BJ (cell line): ENCODE measurements at regions not wholly inside any gene's neighbourhood (a gene's known extent, or its start where the extent isn't known, plus 50 kb on each side); places are given as distances from the start of the nearest gene placed in this dataset.
"Not testable (repeated sequence)": the region's sequence is repeated elsewhere in the genome, so short reads cannot be mapped to it uniquely, and the experiment has no call there.

Source experiments
- CTCF ChIA-PET: fragments of 350-600 bp; formaldehyde crosslinking; extraction: SDS; loops from one replicate; lab custom pipeline; 2021; ENCODE audit warnings: antibody characterized with exemption, inconsistent platforms; lab: Yijun Ruan, JAX
- POLR2A ChIA-PET: fragments of 300-600 bp; sonication (Branson Sonifier 250); formaldehyde crosslinking; extraction: SDS; loops from one replicate; lab custom pipeline; 2021; ENCODE audit warnings: antibody characterized with exemption; lab: Charles Lee
- DNase-seq: peaks from one replicate; pipeline ENCODE4 v3.0.0-alpha.2; 2011; ENCODE audit warnings: low read depth
- H3K27me3 ChIP-seq: 2 replicates; pipeline ENCODE4 v1.6.0; 2011; ENCODE audit warnings: low read length; ENCODE audit not compliant: control insufficient read depth, insufficient read depth
- H3K36me3 ChIP-seq: 2 replicates; pipeline ENCODE4 v1.5.1; 2011; ENCODE audit warnings: low read length; ENCODE audit not compliant: control insufficient read depth, insufficient read depth
- H3K4me3 ChIP-seq: 2 replicates; pipeline ENCODE4 v1.5.1; 2011; ENCODE audit warnings: low read depth, mild to moderate bottlenecking, control low read depth, low read length
- TF ChIP-seq, protein P1 (sequence below): IDR thresholded peaks from 2 replicates; pipeline ENCODE4 v1.5.1; 2011; ENCODE audit warnings: low read depth, mild to moderate bottlenecking, control low read depth, inconsistent platforms, low read length, moderate library complexity; ENCODE audit not compliant: insufficient read depth

DNA sequence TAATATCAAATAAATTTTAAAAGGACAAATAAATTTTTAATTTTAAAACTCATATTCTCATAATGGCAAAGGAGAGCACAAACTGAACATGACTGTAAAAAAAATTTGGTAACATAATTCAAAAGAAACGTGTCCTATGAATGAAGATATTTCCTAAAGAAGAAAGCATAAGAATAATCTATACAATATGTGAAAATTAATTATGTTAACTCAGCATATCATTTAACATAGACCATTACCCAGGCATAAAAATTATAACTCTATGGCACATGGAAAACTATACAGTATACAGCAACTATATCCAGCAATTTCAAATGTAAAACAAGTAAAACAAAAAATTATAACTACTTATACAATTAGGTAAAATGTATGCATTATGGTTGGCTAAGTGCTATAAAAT lies 288.1 kb downstream of the SUCLG1 start:
- H3K36me3 ChIP-seq: no peaks in the 10 kb centered on the region
- TF ChIP-seq, protein P1, sequence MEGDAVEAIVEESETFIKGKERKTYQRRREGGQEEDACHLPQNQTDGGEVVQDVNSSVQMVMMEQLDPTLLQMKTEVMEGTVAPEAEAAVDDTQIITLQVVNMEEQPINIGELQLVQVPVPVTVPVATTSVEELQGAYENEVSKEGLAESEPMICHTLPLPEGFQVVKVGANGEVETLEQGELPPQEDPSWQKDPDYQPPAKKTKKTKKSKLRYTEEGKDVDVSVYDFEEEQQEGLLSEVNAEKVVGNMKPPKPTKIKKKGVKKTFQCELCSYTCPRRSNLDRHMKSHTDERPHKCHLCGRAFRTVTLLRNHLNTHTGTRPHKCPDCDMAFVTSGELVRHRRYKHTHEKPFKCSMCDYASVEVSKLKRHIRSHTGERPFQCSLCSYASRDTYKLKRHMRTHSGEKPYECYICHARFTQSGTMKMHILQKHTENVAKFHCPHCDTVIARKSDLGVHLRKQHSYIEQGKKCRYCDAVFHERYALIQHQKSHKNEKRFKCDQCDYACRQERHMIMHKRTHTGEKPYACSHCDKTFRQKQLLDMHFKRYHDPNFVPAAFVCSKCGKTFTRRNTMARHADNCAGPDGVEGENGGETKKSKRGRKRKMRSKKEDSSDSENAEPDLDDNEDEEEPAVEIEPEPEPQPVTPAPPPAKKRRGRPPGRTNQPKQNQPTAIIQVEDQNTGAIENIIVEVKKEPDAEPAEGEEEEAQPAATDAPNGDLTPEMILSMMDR: no peak
- CTCF ChIA-PET: no interaction called here
- H3K27me3 ChIP-seq: no peaks in the 10 kb centered on the region
- H3K4me3 ChIP-seq: no peak overlapping the region
- POLR2A ChIA-PET: no interaction called here
- DNase-seq: no peak

- no peak overlapping the region for H3K4me3 ChIP-seq
- no peaks in the 10 kb centered on the region for H3K36me3 ChIP-seq
- CTCF ChIA-PET: no interaction called here
- no peaks in the 10 kb centered on the region for H3K27me3 ChIP-seq
- TF ChIP-seq, protein P1: no peak
- POLR2A ChIA-PET: interaction anchor here (0.6 kb wide), 1 partner anchor 20 kb away, joined by 14 read pairs; no protein-coding TSS in a partner anchor
- DNase-seq: no peak
Measured at GRCh38 chr2:84169871-84170270, 289.2 kb downstream of the SUCLG1 start.

GRCh38 chr2:84168552-84168951 lies 290.5 kb downstream of the SUCLG1 start:
- DNase-seq, POLR2A ChIA-PET, H3K4me3 ChIP-seq, CTCF ChIA-PET, H3K27me3 ChIP-seq, H3K36me3 ChIP-seq: not testable (repeated sequence)

- H3K36me3 ChIP-seq: no peaks in the 10 kb centered on the region
- TF ChIP-seq, protein P1: no peak
- no peak overlapping the region for H3K4me3 ChIP-seq
- H3K27me3 ChIP-seq: no peaks in the 10 kb centered on the region
- ChIA-PET POLR2A (no interaction called here), CTCF (no interaction called here)
- DNase-seq: no peak
Measured at GRCh38 chr2:84165256-84165655, 293.8 kb downstream of the SUCLG1 start.

- DNase-seq: no peak
- ChIA-PET CTCF (interaction anchor here (1.8 kb wide), 1 partner anchor 17 kb away, joined by 5 read pairs; no protein-coding TSS in a partner anchor), POLR2A (no interaction called here)
- Histone ChIP-seq H3K36me3 (no peaks in the 10 kb centered on the region), H3K27me3 (no peaks in the 10 kb centered on the region), H3K4me3 (no peak overlapping the region)
- TF ChIP-seq, protein P1: no peak
Measured at GRCh38 chr2:84160453-84160852, 298.6 kb downstream of the SUCLG1 start.

- Histone ChIP-seq H3K4me3 (no peak overlapping the region), H3K36me3 (no peaks in the 10 kb centered on the region), H3K27me3 (no peaks in the 10 kb centered on the region)
- ChIA-PET POLR2A (no interaction called here), CTCF (no interaction called here)
- TF ChIP-seq, protein P1: no peak
- DNase-seq: no peak
Measured at GRCh38 chr2:84158605-84159004, 300.5 kb downstream of the SUCLG1 start.
